Upper lobe of left lung (tissue), 6 donors: ENCODE measurements at regions not wholly inside any gene's neighbourhood (a gene's known extent, or its start where the extent isn't known, plus 50 kb on each side); places are given as distances from the start of the nearest gene placed in this dataset.

Experiments
- ATAC-seq, 2 donors: fragments of 200-7000 bp; cut with Tn5 transposase; one replicate each; pipeline ENCODE4 v1.9.1; 2022; ENCODE audit warnings: mild to moderate bottlenecking in 2 of 2, moderate library complexity in 2 of 2; ENCODE audit not compliant: low FRiP score in 2 of 2
- DNase-seq, 2 donors: peaks; one replicate each; pipeline ENCODE4 v3.0.0-alpha.2; 2019 to 2020
- H3K27ac ChIP-seq, 4 donors: fragments of 200-600 bp; sonication (generic); one replicate each; pipeline ENCODE4 v1.5.1; 2016 to 2019
- H3K27me3 ChIP-seq, 4 donors: fragments of 200-600 bp; sonication (generic); one replicate each; pipeline ENCODE4 v1.5.1; 2017 to 2019
- H3K36me3 ChIP-seq, 4 donors: fragments of 200-600 bp; sonication (generic); one replicate each; pipeline ENCODE4 v1.5.1; 2016 to 2019
- H3K4me1 ChIP-seq, 4 donors: fragments of 200-600 bp; sonication (generic); one replicate each; pipeline ENCODE4 v1.5.1; 2018 to 2019
- H3K4me3 ChIP-seq, 4 donors: fragments of 200-600 bp; sonication (generic); one replicate each; pipeline ENCODE4 v1.5.1; 2017 to 2019; ENCODE audit warnings: mild to moderate bottlenecking in 2 of 4, moderate library complexity in 1 of 4
- H3K9me3 ChIP-seq, 4 donors: fragments of 200-600 bp; sonication (generic); one replicate each; pipeline ENCODE4 v1.5.1; 2018 to 2019
- EP300 ChIP-seq, 4 donors: sonication (generic); formaldehyde crosslinking; IDR thresholded peaks; one replicate each; pipeline ENCODE4 v1.5.1; 2017; ENCODE audit warnings: antibody characterized with exemption in 4 of 4, control low read depth in 2 of 4
- POLR2A ChIP-seq, 4 donors: fragments of 450-650 bp; IDR thresholded peaks; one replicate each; pipeline ENCODE4 v1.5.1; 2016 to 2017; ENCODE audit warnings: antibody characterized with exemption in 4 of 4, mild to moderate bottlenecking in 2 of 4
- POLR2AphosphoS5 ChIP-seq, 2 donors: sonication (generic); formaldehyde crosslinking; IDR thresholded peaks; one replicate each; pipeline ENCODE4 v1.5.1; 2017; ENCODE audit warnings: antibody characterized with exemption in 2 of 2
- WGBS, 2 donors: methylation state at CpG; one replicate each; pipeline ENCODE4 v1.1.5; 2017 to 2018; 5-methylcytosine and 5-hydroxymethylcytosine counted together
- TF ChIP-seq, protein P1 (sequence below), 6 experiments: fragments of 450-650 bp in 4 of 6; fragments of 200-600 bp in 2 of 6; sonication (generic) in 2 of 6; IDR thresholded peaks; one replicate each; pipeline ENCODE4 v1.5.1; 2016 to 2019; ENCODE audit warnings: antibody characterized with exemption in 6 of 6
- donor health status: DM: no; HTN: no; CAD: no; lungs with moderate emphysema.
- donor health status: DM: no; HTN: yes; CAD: no; lungs with severe emphysema.

DNA sequence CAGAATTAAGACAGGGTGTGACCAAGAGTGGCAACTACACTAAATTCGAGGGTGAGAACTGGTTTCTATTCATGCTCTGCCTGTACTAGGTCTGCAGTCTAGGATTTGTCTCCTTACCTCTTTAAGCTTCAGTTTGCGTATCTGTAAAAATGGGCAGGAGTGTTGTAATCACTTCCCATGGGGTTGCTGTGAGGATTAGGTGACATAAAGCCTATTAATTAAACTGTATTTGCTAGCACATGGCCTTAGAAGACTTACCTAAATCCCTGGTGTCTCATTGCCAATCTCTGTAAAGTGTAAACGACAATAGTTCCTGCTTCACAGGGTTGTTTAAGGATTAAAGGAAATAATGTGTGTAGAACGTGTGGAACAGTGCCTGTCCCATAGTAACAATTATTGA is 193.6 kb downstream of the DRD1 start:
- 65 to 71% methylated on average over 4 of the region's 4 CpGs for WGBS, 2 donors
- Histone ChIP-seq H3K36me3 (no peaks in the 10 kb centered on the region), H3K27ac (no peak overlapping the region), H3K4me3 (no peak overlapping the region), H3K27me3 (no peaks in the 10 kb centered on the region), H3K4me1 (peaks cover 0 to 6% (median 0%) of the 10 kb centered on the region in 4 donors), H3K9me3 (no peaks in the 10 kb centered on the region)
- DNase-seq (no peak), ATAC-seq (no peak)
- TF ChIP-seq POLR2AphosphoS5 (IDR thresholded peaks at IDR 0.05) = no peak
- TF ChIP-seq, protein P1, sequence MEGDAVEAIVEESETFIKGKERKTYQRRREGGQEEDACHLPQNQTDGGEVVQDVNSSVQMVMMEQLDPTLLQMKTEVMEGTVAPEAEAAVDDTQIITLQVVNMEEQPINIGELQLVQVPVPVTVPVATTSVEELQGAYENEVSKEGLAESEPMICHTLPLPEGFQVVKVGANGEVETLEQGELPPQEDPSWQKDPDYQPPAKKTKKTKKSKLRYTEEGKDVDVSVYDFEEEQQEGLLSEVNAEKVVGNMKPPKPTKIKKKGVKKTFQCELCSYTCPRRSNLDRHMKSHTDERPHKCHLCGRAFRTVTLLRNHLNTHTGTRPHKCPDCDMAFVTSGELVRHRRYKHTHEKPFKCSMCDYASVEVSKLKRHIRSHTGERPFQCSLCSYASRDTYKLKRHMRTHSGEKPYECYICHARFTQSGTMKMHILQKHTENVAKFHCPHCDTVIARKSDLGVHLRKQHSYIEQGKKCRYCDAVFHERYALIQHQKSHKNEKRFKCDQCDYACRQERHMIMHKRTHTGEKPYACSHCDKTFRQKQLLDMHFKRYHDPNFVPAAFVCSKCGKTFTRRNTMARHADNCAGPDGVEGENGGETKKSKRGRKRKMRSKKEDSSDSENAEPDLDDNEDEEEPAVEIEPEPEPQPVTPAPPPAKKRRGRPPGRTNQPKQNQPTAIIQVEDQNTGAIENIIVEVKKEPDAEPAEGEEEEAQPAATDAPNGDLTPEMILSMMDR (IDR thresholded peaks at IDR 0.05) = no peak
- no peak for TF ChIP-seq POLR2A (IDR thresholded peaks at IDR 0.05)
- no peak for TF ChIP-seq EP300 (IDR thresholded peaks at IDR 0.05)

DNA sequence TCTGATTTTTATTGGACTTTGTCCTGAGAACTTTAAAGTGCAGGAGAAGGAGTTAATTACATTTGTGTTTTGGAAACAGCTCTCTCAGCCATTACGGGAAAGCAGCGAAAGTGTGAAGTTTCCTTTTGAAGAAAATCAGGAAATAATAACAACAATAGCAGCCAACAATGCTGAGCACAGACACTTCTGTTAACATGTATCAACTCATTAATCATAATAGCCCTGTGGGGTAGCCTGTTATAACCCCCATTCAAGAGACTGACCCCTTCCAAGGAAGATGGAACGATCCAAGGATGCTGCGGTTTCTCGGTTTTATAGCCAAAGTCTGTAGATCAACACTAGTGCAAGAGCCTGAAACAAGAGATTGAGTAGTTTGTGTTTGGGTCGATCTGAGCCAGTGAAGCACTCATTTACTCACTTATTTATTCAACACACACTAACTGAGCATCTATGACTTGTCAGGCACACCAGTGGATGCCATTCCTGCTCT is 195.5 kb downstream of the DRD1 start:
- Histone ChIP-seq H3K36me3 (no peaks in the 10 kb centered on the region), H3K4me1 (peaks cover 0 to 2% (median 0%) of the 10 kb centered on the region in 4 donors), H3K27ac (no peak overlapping the region), H3K4me3 (no peak overlapping the region), H3K27me3 (no peaks in the 10 kb centered on the region), H3K9me3 (no peaks in the 10 kb centered on the region)
- 71 to 79% methylated on average over 6 of the region's 6 CpGs for WGBS, 2 donors
- DNase-seq (no peak), ATAC-seq (no peak)
- TF ChIP-seq, protein P1 (IDR thresholded peaks at IDR 0.05) = no peak
- TF ChIP-seq EP300 (IDR thresholded peaks at IDR 0.05) (no peak), POLR2AphosphoS5 (IDR thresholded peaks at IDR 0.05) (no peak), POLR2A (IDR thresholded peaks at IDR 0.05) (no peak)

GRCh38 chr5:175246889-175247520 is 197.0 kb downstream of the DRD1 start:
- H3K27me3 ChIP-seq = no peaks in the 10 kb centered on the region
- ATAC-seq (no peak), DNase-seq (no peak)
- no peak overlapping the region for H3K4me3 ChIP-seq
- TF ChIP-seq EP300 (IDR thresholded peaks at IDR 0.05) = no peak
- TF ChIP-seq POLR2AphosphoS5 (IDR thresholded peaks at IDR 0.05) = no peak
- no peak for TF ChIP-seq POLR2A (IDR thresholded peaks at IDR 0.05)
- TF ChIP-seq, protein P1 (IDR thresholded peaks at IDR 0.05) = no peak
- no peaks in the 10 kb centered on the region for H3K9me3 ChIP-seq
- no peaks in the 10 kb centered on the region for H3K4me1 ChIP-seq
- 50 to 59% methylated on average over 4 of the region's 4 CpGs for WGBS, 2 donors
- no peaks in the 10 kb centered on the region for H3K36me3 ChIP-seq
- H3K27ac ChIP-seq = no peak overlapping the region

GRCh38 chr5:175246242-175246888 is 197.6 kb downstream of the DRD1 start:
- Histone ChIP-seq H3K4me1 (no peaks in the 10 kb centered on the region), H3K27me3 (no peaks in the 10 kb centered on the region), H3K4me3 (no peak overlapping the region), H3K27ac (no peak overlapping the region), H3K9me3 (no peaks in the 10 kb centered on the region), H3K36me3 (no peaks in the 10 kb centered on the region)
- DNase-seq = no peak
- 54 to 55% methylated on average over 8 of the region's 8 CpGs for WGBS, 2 donors
- TF ChIP-seq POLR2A (IDR thresholded peaks at IDR 0.05) (no peak), EP300 (IDR thresholded peaks at IDR 0.05) (no peak), POLR2AphosphoS5 (IDR thresholded peaks at IDR 0.05) (no peak)
- TF ChIP-seq, protein P1 (IDR thresholded peaks at IDR 0.05) = no peak
- peak in 1 of 2 donors; percentile 38 for ATAC-seq
